Epithelial cell of proximal tubule (primary cell): ENCODE measurements at regions not wholly inside any gene's neighbourhood (a gene's known extent, or its start where the extent isn't known, plus 50 kb on each side); places are given as distances from the start of the nearest gene placed in this dataset.

Source experiments
- DNase-seq: peaks from one replicate; pipeline ENCODE4 v3.0.0-alpha.2; 2011; ENCODE audit warnings: low read depth
- H3K4me3 ChIP-seq: 2 replicates; pipeline ENCODE4 v1.5.1; 2011; ENCODE audit warnings: low read depth, mild to moderate bottlenecking, low read length
- CTCF ChIP-seq: conservative IDR thresholded peaks from 2 replicates; pipeline ENCODE4 v1.5.1; 2012; ENCODE audit warnings: low read depth, mild to moderate bottlenecking, low read length

DNA sequence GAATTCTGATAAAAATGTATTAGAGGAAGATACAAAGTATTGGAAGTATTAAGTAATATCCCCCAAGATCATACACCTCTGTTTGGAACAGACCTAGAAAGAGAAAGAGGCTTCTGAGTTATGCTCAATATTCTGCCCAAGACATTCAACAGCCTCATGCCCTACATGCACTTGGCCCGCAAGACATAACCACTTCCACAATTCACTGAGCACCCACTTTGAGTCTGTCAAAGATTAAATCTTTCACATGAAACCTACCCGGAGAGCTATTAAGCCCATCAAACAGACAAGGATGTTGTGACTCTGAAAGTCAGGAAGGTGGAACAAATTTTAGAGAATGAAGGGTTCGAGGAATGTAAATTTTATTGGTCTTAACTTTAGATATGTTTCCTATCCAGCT lies 344.7 kb upstream of the SYT4 start:
- no peak for TF ChIP-seq CTCF
- no peak overlapping the region for H3K4me3 ChIP-seq
- DNase-seq, result no peak

DNA sequence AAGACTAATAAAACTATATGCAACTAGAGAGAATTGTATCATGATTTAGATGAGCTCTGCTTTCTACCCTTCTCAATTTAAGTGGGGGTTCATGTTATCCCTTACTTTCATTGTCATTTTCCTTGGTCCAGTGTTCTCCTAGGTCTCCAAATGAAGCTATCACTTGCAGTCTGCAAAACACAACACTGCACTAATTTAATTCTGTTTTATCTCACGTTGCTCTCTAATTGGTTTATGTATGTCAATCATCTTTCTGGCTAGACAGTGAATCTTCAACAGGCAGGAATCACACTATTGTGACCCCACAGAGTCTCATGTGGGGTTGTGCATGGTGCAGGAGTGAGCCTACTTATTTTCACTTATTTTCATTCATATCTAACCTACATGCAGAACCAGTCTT lies 348.3 kb upstream of the SYT4 start:
- H3K4me3 ChIP-seq, result no peak overlapping the region
- no peak for TF ChIP-seq CTCF
- no peak for DNase-seq

DNA sequence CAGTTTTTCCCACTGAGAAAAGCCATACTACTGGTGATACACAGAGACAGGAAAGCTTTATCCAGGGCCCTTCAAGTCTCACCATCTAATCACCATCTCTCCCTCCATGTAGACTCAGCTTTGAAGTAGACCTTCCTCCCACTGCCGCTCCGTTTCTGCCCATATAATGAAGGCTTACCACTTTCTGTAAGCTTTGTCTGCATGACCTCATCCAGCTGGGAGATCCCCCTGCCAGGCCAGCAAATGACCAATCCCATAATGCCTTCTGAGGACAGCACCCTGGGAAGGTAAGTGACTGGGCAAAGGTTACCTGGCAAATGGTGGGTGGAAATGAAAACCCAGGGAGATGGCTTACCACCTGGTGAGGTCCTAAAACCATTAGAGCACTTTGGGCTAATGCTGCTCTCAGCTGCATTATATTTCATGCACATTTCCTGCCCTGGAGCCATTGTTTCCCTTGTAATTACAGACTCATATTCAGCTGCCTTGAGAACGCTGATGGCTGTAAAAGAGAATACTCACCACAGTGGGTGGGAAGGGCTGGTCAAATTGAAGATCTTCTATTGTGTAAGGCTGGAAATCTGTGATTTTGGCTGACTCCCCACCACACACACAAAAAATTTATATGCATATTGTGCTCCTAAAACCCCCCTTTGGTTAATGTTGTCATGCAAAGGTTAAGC lies 350.7 kb upstream of the SYT4 start:
- no peak overlapping the region for H3K4me3 ChIP-seq
- TF ChIP-seq CTCF, result no peak
- no peak for DNase-seq

GRCh38 chr18:43634994-43635393 lies 357.7 kb upstream of the SYT4 start:
- H3K4me3 ChIP-seq, result no peak overlapping the region
- DNase-seq, result no peak
- no peak for TF ChIP-seq CTCF

DNA sequence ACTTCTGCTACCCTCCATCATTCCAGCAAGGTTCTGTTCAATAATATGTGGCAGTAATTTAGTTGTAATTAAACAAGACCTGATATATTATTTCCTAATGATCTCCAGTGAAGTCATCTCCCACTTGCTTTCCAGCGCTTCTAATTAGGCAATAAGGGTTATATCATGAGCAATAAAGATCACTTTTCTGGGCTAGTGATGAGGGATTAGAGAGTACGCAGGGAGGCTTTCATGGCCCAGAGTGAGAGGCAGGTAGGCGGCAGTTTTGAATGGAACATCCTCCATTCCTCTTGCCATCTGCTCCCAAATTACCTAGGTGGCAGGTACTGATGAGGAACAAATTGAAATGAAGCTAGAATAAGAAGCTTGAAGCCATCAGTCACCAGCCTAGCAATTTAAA lies 358.1 kb upstream of the SYT4 start:
- no peak for TF ChIP-seq CTCF
- no peak overlapping the region for H3K4me3 ChIP-seq
- no peak for DNase-seq

DNA sequence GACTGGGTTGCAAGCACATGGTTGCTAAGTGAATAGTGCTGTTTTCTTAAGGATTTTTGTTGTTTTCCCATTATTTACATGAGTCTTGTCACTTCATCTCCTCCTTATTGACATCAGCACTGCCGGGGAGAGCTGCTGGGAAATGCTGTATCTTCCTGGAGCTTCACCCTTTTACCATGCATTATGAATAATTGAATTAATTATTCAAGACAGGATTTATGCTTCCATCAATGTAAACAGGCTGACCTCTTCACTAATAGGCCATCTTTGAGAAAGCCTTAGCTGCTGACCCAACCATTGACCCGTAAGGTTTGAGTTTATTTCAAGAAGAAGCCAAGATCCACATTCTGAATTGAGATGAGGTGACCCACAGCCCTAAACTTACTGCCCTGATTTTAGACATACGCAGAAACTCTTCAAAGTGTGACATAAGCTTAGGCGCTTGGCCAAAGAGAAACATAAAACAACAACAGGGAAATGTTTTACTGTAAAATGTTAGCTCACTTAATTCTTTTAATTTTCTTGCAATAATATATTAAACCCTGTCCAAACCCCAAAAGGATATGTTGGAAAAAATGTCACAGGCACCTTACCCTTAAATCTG lies 365.5 kb upstream of the SYT4 start:
- no peak for DNase-seq
- no peak for TF ChIP-seq CTCF
- H3K4me3 ChIP-seq, result no peak overlapping the region

- no peak for DNase-seq
- no peak overlapping the region for H3K4me3 ChIP-seq
- TF ChIP-seq CTCF, result no peak
These were observed 370.7 kb upstream of the SYT4 start for GRCh38 chr18:43648002-43648401.
